ENCODE measurements at regions not wholly inside any gene's neighbourhood (a gene's known extent, or its start where the extent isn't known, plus 50 kb on each side); places are given as distances from the start of the nearest gene placed in this dataset.

GRCh38 chr2:797556-797955 is 120.3 kb upstream of the TMEM18 start:
- POLR2A ChIA-PET: no interaction called here

GRCh38 chr2:796141-796985 is 119.2 kb upstream of the TMEM18 start:
- no peak overlapping the region for H3K27ac ChIP-seq (ENCODE audit: low read depth in 2 of 2, low read length in 1 of 2)
- H3K4me3 ChIP-seq (ENCODE audit: low read depth in 2 of 2, low read length in 1 of 2): no peak overlapping the region
- no peaks in the 10 kb centered on the region for H4K20me1 ChIP-seq (ENCODE audit: insufficient read depth)
- H3K79me2 ChIP-seq (ENCODE audit: insufficient read depth): no peaks in the 10 kb centered on the region
- H3F3A ChIP-seq (replicated peaks; ENCODE audit: insufficient read depth): no peaks in the 10 kb centered on the region
- CTCF ChIA-PET: interaction anchor here (1.0 kb wide), 1 partner anchor 35 kb away, joined by 3 read pairs; no protein-coding TSS in a partner anchor
- no peak overlapping the region for H2AFZ ChIP-seq (ENCODE audit: low read depth)
- H3K9ac ChIP-seq: no peak overlapping the region
- DNase-seq: no peak
- no peak overlapping the region for H3K4me2 ChIP-seq
- no peaks in the 10 kb centered on the region for H3K36me3 ChIP-seq (replicated peaks in 1 of 2; ENCODE audit: control insufficient read depth in 1 of 2, insufficient read depth in 2 of 2, low read length in 1 of 2)
- POLR2A ChIA-PET: no interaction called here
- peaks cover 6% of the 10 kb centered on the region; the same call in 1 of the 2 replicates for H3K9me3 ChIP-seq
- no peaks in the 10 kb centered on the region for H3K27me3 ChIP-seq (ENCODE audit: insufficient read depth)
- TF ChIP-seq CTCF (IDR thresholded peaks at IDR 0.05): no peak
- no peak for TF ChIP-seq TEAD4 (IDR thresholded peaks at IDR 0.05; ENCODE audit: borderline replicate concordance, insufficient read depth)
- no peak for TF ChIP-seq ELF1 (IDR thresholded peaks at IDR 0.05)
- TF ChIP-seq RAD21 (IDR thresholded peaks at IDR 0.05; ENCODE audit: low read length): no peak
- no peak for TF ChIP-seq ZBTB33 (IDR thresholded peaks at IDR 0.05; ENCODE audit: borderline replicate concordance, low read depth)
- TF ChIP-seq NRF1 (IDR thresholded peaks at IDR 0.05; ENCODE audit: low read depth, low read length): no peak
- TF ChIP-seq, protein P1, sequence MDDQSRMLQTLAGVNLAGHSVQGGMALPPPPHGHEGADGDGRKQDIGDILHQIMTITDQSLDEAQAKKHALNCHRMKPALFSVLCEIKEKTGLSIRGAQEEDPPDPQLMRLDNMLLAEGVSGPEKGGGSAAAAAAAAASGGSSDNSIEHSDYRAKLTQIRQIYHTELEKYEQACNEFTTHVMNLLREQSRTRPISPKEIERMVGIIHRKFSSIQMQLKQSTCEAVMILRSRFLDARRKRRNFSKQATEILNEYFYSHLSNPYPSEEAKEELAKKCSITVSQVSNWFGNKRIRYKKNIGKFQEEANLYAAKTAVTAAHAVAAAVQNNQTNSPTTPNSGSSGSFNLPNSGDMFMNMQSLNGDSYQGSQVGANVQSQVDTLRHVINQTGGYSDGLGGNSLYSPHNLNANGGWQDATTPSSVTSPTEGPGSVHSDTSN (IDR thresholded peaks at IDR 0.05): no peak
- TF ChIP-seq GATA2 (CRISPR knock-in tag; IDR thresholded peaks at IDR 0.05): no peak
- TF ChIP-seq RFX5 (IDR thresholded peaks at IDR 0.05; ENCODE audit: low read length): no peak
- peaks cover 0 to 17% of the 10 kb centered on the region in 2 experiments; a peak in 1 of 4 replicates for H3K4me1 ChIP-seq (ENCODE audit: control insufficient read depth in 1 of 2, insufficient read depth in 2 of 2, low read depth in 1 of 2, low read length in 1 of 2)
- 67% methylated on average over 22 of the region's 24 CpGs for WGBS (ENCODE audit: low lambda C conversion rate)
- no peaks in the 10 kb centered on the region for H3K9me2 ChIP-seq

More at GRCh38 chr2:797556-797955, 120.3 kb upstream of the TMEM18 start:
- H2AFZ ChIP-seq (ENCODE audit: low read depth): no peak overlapping the region
- TF ChIP-seq RCOR1 (IDR thresholded peaks at IDR 0.05; ENCODE audit: low read length): no peak
- no peak for TF ChIP-seq NFIC (IDR thresholded peaks at IDR 0.05; ENCODE audit: borderline replicate concordance)
- TF ChIP-seq FOXM1 (IDR thresholded peaks at IDR 0.05; ENCODE audit: low read depth): no peak
- no peak for TF ChIP-seq MEF2A (IDR thresholded peaks at IDR 0.05; ENCODE audit: borderline replicate concordance, low read depth)
- no peak for TF ChIP-seq FOSL2 (IDR thresholded peaks at IDR 0.05; ENCODE audit: borderline replicate concordance, low read depth)
- TF ChIP-seq IRF3 (IDR thresholded peaks at IDR 0.05; ENCODE audit: low read depth, low read length): no peak
- no peak for TF ChIP-seq YY1 (IDR thresholded peaks at IDR 0.05; ENCODE audit: low read depth)
- TF ChIP-seq, protein P2, sequence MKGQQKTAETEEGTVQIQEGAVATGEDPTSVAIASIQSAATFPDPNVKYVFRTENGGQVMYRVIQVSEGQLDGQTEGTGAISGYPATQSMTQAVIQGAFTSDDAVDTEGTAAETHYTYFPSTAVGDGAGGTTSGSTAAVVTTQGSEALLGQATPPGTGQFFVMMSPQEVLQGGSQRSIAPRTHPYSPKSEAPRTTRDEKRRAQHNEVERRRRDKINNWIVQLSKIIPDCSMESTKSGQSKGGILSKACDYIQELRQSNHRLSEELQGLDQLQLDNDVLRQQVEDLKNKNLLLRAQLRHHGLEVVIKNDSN (IDR thresholded peaks at IDR 0.05; ENCODE audit: borderline replicate concordance, low read depth): no peak
- no peak for TF ChIP-seq RXRA (IDR thresholded peaks at IDR 0.05; ENCODE audit: borderline replicate concordance, low read depth)
- H3K9ac ChIP-seq: no peak overlapping the region
- no peaks in the 10 kb centered on the region for H3F3A ChIP-seq (replicated peaks; ENCODE audit: insufficient read depth)
- H3K9me3 ChIP-seq: peaks cover 6% of the 10 kb centered on the region; the same call in 1 of the 2 replicates
- H3K4me3 ChIP-seq (ENCODE audit: low read depth in 2 of 2, low read length in 1 of 2): no peak overlapping the region
- peaks cover 0 to 17% of the 10 kb centered on the region in 2 experiments; a peak in 1 of 4 replicates for H3K4me1 ChIP-seq (ENCODE audit: control insufficient read depth in 1 of 2, insufficient read depth in 2 of 2, low read depth in 1 of 2, low read length in 1 of 2)
- H3K27me3 ChIP-seq (ENCODE audit: insufficient read depth): no peaks in the 10 kb centered on the region
- no peaks in the 10 kb centered on the region for H4K20me1 ChIP-seq (ENCODE audit: insufficient read depth)
- WGBS (ENCODE audit: low lambda C conversion rate): 37% methylated on average over 5 of the region's 8 CpGs
- H3K36me3 ChIP-seq (replicated peaks in 1 of 2; ENCODE audit: control insufficient read depth in 1 of 2, insufficient read depth in 2 of 2, low read length in 1 of 2): no peaks in the 10 kb centered on the region
- H3K27ac ChIP-seq (ENCODE audit: low read depth in 2 of 2, low read length in 1 of 2): no peak overlapping the region; a peak in 1 of 4 replicates
- H3K4me2 ChIP-seq: no peak overlapping the region
- H3K79me2 ChIP-seq (ENCODE audit: insufficient read depth): no peaks in the 10 kb centered on the region
- H3K9me2 ChIP-seq: no peaks in the 10 kb centered on the region
- no peak for DNase-seq
- CTCF ChIA-PET: no interaction called here
